ENCODE measurements at regions not wholly inside any gene's neighbourhood (a gene's known extent, or its start where the extent isn't known, plus 50 kb on each side); places are given as distances from the start of the nearest gene placed in this dataset.

DNA sequence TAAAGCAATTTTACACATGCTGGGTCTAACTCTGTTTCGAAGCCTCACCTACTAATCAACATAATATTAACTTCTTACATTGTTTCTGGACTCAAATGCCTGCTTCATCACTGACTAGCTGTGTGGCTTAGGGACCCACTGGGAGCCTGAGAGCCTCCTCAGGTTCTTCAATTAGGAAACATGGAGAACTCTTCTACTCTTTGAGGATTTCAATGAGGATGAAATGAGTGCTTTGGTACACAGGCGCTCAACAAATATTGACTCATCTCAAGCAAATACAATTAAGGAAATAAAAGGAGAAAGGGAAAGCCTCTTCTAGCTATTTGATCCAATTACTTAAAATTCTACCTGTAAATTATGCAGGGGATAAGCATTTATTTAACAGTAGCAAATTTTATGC is 84.4 kb upstream of the JAK1 start:
- TF ChIP-seq, protein P1, sequence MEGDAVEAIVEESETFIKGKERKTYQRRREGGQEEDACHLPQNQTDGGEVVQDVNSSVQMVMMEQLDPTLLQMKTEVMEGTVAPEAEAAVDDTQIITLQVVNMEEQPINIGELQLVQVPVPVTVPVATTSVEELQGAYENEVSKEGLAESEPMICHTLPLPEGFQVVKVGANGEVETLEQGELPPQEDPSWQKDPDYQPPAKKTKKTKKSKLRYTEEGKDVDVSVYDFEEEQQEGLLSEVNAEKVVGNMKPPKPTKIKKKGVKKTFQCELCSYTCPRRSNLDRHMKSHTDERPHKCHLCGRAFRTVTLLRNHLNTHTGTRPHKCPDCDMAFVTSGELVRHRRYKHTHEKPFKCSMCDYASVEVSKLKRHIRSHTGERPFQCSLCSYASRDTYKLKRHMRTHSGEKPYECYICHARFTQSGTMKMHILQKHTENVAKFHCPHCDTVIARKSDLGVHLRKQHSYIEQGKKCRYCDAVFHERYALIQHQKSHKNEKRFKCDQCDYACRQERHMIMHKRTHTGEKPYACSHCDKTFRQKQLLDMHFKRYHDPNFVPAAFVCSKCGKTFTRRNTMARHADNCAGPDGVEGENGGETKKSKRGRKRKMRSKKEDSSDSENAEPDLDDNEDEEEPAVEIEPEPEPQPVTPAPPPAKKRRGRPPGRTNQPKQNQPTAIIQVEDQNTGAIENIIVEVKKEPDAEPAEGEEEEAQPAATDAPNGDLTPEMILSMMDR (conservative IDR thresholded peaks at IDR 0.05), result no peak
- H3K4me1 Mint-ChIP-seq, result no peaks in the 10 kb centered on the region
- H3K27ac Mint-ChIP-seq (ENCODE audit: unreplicated experiment), result no peak overlapping the region
- DNase-seq (ENCODE audit: low read depth, low spot score), result no peak
- no peaks in the 10 kb centered on the region for H3K9me3 Mint-ChIP-seq
- peaks cover 3% of the 10 kb centered on the region for H3K36me3 Mint-ChIP-seq (ENCODE audit: low read depth)
- H3K4me3 Mint-ChIP-seq, result no peak overlapping the region
- H3K27me3 Mint-ChIP-seq (ENCODE audit: low read depth), result no peaks in the 10 kb centered on the region

DNA sequence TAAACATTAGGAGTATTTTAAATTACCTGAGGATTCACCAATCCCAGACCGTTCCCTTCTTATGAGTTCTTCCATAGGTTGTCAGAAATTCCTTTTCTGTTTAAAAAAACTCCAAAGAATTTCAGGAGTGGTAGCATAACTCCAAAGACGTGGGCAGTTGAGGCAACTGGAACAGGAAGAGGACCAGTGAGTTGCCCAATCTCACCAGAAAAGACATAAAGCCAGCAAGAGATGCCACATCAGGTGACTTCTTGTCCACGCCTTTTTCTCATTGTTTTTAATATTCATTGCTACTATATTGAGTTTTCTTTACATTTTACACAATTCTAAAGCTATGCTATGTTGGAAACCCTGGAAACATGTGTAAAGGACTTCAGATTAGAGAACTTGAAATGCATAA is 88.1 kb upstream of the JAK1 start:
- no peak overlapping the region for H3K4me3 Mint-ChIP-seq
- TF ChIP-seq, protein P1 (conservative IDR thresholded peaks at IDR 0.05), result no peak
- H3K27me3 Mint-ChIP-seq (ENCODE audit: low read depth), result no peaks in the 10 kb centered on the region
- H3K9me3 Mint-ChIP-seq, result no peaks in the 10 kb centered on the region
- DNase-seq (ENCODE audit: low read depth, low spot score), result no peak
- peaks cover 7% of the 10 kb centered on the region for H3K36me3 Mint-ChIP-seq (ENCODE audit: low read depth)
- no peaks in the 10 kb centered on the region for H3K4me1 Mint-ChIP-seq
- no peak overlapping the region for H3K27ac Mint-ChIP-seq (ENCODE audit: unreplicated experiment)

- TF ChIP-seq, protein P1 (conservative IDR thresholded peaks at IDR 0.05), result no peak
Observed at GRCh38 chr1:65055747-65056146, 89.4 kb upstream of the JAK1 start.

GRCh38 chr1:65056234-65056633 is 89.9 kb upstream of the JAK1 start:
- no peaks in the 10 kb centered on the region for H3K27me3 Mint-ChIP-seq (ENCODE audit: low read depth)
- no peaks in the 10 kb centered on the region for H3K4me1 Mint-ChIP-seq
- TF ChIP-seq, protein P1 (conservative IDR thresholded peaks at IDR 0.05), result no peak
- peaks cover 7% of the 10 kb centered on the region for H3K36me3 Mint-ChIP-seq (ENCODE audit: low read depth)
- H3K4me3 Mint-ChIP-seq, result no peak overlapping the region
- no peaks in the 10 kb centered on the region for H3K9me3 Mint-ChIP-seq
- no peak overlapping the region for H3K27ac Mint-ChIP-seq (ENCODE audit: unreplicated experiment)
- DNase-seq (ENCODE audit: low read depth, low spot score), result no peak

More at GRCh38 chr1:65055747-65056146, 89.4 kb upstream of the JAK1 start:
- no peaks in the 10 kb centered on the region for H3K9me3 Mint-ChIP-seq
- H3K27ac Mint-ChIP-seq (ENCODE audit: unreplicated experiment), result no peak overlapping the region
- no peak overlapping the region for H3K4me3 Mint-ChIP-seq
- DNase-seq (ENCODE audit: low read depth, low spot score), result no peak
- H3K27me3 Mint-ChIP-seq (ENCODE audit: low read depth), result no peaks in the 10 kb centered on the region
- peaks cover 7% of the 10 kb centered on the region for H3K36me3 Mint-ChIP-seq (ENCODE audit: low read depth)
- H3K4me1 Mint-ChIP-seq, result no peaks in the 10 kb centered on the region

GRCh38 chr1:65056866-65057265 is 90.5 kb upstream of the JAK1 start:
- no peaks in the 10 kb centered on the region for H3K4me1 Mint-ChIP-seq

More at GRCh38 chr1:65056866-65057265, 90.5 kb upstream of the JAK1 start:
- peaks cover 7% of the 10 kb centered on the region for H3K36me3 Mint-ChIP-seq (ENCODE audit: low read depth)
- H3K4me3 Mint-ChIP-seq, result no peak overlapping the region
- H3K9me3 Mint-ChIP-seq, result no peaks in the 10 kb centered on the region
- no peak for DNase-seq (ENCODE audit: low read depth, low spot score)
- no peaks in the 10 kb centered on the region for H3K27me3 Mint-ChIP-seq (ENCODE audit: low read depth)
- H3K27ac Mint-ChIP-seq (ENCODE audit: unreplicated experiment), result no peak overlapping the region
- TF ChIP-seq, protein P1 (conservative IDR thresholded peaks at IDR 0.05), result no peak
